HG02938 (cell line): ENCODE measurements at regions not wholly inside any gene's neighbourhood (a gene's known extent, or its start where the extent isn't known, plus 50 kb on each side); places are given as distances from the start of the nearest gene placed in this dataset.

ENCODE experiments used
- ATAC-seq: cut with Tn5 transposase; IDR thresholded peaks from one replicate; pipeline ENCODE4 v1.9.1; 2021; ENCODE audit warnings: mild to moderate bottlenecking, moderate library complexity; ENCODE audit not compliant: unreplicated experiment

DNA sequence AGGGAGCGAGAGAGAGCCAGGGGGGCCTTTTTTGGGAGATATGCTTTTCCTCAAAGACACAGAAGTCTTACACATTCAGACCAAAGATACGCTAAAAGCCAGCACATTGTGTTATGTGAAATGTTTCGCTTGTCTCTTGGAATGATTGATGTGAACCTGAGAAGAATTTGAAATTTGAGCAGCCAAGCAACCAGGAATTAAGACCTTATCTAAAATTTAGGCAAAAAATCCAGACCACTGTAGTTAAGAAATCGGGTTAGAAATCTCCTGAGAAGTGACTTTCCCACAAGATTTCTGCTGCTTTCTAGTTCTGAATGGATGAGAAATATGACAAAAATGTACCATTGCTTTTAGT lies 223.2 kb upstream of the GMDS start:
- no peak for ATAC-seq

DNA sequence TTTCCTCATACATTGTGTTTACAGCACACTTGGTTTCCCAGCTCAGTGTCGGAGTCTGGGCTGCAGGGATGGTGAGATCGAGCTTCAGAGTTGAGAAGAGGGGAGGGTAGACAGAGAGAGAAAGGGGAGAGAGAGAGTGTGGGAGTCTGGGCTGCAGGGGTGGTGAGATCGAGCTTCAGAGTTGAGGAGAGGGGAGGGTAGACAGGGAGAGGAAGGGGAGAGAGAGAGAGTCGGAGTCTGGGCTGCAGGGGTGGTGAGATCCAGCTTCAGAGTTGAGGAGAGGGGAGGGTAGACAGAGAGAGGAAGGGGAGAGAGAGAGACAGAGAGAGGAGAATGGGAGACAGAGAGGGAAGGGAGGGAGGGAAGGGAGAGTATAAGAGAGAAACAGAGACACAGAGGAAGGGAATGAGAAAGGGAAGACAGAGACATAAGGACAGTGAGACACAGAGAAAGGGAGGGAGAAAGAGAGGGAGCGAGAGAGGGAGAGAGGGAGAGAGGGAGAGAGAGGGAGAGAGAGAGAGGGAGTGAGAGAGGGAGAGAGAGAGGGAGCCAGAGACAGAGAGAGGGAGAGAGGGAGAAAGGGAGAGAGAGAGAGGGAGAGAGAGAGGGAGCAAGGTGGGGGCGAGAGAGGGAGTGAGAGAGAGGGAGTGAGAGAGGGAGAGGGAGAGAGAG lies 222.7 kb upstream of the GMDS start:
- no peak for ATAC-seq

DNA sequence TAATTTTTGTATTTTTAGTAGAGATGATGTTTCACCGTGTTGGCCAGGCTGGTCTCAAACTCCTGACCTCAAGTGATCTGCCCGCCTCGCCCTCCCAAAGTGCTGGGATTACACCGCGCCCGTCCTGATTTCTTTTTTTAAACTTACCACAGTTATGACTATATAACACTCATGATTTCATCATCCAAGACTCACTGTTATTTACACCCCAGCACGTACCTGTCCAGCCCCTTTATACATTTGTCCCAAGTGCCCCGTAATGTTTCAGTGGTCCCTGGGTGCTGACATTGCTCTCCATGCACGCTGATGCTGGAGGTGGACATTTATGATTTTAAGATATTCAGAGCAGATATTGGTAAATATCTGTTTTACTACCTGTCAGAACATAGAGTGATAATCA lies 219.9 kb upstream of the GMDS start:
- ATAC-seq, result no peak

DNA sequence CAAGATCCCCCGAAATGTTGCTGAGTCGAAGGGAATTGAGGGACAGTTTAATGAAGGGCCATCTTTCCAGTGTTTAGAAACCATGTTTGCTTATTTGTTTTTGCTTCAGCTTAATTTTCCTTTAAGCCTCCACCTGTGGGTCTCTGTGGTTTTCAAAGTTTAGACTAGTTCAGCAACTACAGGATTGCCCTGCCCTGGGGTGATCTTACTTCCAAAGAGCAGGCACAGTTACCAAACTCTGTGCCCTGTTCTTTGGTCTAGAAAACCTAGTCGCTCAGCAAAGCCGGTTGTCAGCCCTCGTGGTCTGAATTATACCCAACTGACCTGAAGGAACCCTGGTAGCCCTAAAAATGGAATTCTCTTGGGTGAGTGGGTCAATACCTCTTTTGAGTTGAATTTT lies 219.2 kb upstream of the GMDS start:
- ATAC-seq, result no peak

DNA sequence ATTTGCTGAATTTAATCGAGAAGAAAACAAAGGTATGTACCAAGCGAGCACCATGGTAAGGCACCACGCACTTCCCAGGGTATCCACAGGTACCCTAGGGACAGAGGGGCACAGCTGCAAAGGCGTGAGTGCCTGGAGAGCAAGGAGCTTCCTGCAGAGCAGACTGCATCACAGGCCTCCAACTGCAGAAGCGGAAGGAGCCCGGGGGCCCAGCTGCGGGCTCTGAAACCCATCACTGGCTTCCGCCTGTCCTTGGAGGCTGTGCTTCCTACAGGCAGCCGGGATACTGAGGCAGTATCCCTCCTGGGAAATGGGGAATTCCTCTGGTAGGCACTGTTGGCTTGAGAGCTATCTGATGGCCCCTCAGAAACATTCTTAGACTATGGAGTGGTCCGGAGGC lies 217.4 kb upstream of the GMDS start:
- no peak for ATAC-seq

DNA sequence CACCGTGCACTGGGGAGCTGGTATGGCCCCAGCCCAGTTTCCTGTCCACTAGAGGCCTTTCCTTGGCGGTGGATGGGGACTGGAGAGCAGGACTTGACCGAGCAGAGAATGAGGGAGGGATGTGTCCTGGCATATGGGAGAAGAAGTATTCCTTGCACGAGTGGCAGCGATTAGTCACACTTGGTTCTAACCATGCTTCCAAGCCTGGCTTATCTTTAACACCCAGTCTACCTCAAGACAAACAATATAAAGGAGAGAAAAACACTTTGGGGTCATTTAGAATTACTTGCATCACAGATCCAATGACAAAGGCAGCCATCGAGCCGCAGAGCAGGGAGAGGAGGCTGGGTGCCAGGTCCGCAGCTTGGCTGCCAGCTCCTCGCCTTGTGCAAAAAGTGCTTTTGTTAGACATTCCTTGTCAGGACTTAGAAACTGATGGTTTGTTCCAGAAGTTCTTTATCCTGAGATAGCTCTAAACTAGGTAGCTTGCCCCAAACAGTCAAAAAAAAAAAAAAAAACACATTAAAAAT lies 214.9 kb upstream of the GMDS start:
- no peak for ATAC-seq

DNA sequence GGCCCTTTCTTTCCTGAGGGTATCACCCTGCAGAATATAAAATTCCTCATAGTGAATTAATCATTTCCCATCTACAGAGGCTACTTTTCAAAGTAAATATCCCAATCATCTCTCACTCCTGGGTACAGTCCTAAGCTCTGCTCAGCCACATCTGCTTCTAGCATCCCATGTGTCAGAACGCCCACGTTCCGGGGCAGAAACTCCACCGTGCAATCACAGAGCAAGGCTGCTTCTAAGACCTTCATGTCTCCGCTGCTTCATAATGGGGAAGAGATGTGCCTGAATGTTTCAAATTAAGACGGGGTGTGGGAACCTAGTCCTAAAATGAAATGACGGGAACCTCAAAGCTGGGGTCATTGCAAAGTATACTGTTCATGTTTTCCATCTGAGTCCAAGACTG lies 208.8 kb upstream of the GMDS start:
- no peak for ATAC-seq

DNA sequence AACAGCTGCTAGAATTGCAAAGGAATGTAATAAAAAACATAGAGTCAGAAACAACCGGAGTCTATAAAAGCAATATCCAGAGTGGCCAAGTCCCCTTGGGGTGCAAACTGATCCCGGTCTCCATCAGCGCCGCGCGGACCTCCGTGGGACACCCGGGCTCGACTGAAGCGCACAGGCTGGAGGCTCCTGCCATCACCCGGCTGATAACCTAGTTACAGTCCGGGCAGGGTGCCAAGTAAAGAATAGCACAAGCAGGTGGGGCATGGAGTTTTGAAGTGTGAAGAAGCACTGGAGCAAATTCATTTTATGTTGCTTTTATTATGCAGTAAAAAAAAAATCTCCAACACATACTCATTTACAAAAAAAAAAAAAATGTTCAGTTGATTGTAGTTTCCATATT lies 205.1 kb upstream of the GMDS start:
- ATAC-seq, result no peak

DNA sequence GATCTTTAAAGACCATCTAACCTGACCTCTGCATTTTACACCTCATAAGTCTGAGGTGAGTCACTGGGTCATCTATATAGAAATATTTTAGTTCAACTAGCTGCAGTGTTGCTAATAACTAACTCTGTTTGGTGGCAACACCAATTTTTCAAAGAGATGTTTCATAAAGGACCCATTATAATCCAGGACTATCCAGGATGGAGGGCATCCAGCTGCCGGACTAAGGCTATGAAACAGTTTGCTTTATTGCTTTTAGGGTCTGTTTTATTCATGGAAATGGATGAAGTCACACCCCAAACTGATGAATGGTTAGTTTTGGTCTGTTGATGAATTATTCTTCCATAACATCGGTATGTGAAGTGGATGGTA lies 204.2 kb upstream of the GMDS start:
- no peak for ATAC-seq

DNA sequence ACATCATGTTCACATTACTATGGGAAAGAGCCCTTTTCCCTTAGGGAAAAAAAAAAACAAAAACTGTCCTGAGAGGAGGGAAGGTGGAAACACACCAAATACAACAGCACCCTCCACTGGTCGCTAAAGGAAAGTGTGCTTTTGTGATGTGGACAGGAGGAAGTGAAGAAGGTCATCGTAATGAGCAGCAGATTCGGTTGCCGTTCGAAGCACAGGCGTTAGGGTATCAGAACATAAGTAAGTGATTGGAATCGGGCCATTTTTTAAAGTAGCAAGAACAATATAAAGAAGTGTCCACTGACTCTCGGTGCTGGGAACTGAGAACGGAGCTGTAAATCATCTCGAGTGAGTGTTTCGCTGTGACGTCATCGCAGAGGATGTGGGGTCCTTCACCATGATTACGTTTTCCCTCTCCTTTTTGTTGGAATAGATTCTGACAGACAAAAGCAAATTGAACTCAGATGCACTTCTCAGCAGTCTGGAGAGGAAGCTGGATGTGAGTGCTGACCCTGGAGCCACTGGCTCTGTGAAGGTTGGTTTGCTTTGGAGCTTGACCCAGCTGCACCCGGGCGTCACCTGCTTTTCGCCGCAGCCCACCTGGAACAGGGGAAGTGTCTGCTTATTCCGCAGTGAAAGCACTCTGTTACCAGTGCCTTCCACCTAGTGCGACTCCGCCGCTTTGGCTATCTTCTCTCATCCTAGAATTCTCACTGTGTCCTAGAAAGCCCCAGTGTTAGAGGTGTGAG lies 203.6 kb upstream of the GMDS start:
- ATAC-seq, result no peak

DNA sequence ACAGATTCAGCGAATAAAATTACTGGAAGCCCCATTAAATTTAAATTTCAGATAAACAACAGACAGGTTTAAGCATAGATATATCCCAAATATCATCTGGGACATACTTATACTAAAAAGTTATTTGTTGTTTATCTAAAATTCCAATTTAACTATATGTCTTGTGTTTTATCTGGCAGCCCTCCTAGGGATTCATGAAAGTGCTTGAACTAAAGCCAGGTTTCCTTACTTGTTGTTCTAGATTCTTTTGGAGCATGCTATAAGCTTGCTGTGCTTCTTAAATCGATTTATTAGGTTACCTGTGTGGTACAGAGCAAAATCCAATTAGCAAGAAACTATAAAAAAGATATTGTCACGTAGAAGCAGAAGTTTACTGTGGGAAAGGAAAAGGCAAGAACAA lies 202.5 kb upstream of the GMDS start:
- no peak for ATAC-seq

DNA sequence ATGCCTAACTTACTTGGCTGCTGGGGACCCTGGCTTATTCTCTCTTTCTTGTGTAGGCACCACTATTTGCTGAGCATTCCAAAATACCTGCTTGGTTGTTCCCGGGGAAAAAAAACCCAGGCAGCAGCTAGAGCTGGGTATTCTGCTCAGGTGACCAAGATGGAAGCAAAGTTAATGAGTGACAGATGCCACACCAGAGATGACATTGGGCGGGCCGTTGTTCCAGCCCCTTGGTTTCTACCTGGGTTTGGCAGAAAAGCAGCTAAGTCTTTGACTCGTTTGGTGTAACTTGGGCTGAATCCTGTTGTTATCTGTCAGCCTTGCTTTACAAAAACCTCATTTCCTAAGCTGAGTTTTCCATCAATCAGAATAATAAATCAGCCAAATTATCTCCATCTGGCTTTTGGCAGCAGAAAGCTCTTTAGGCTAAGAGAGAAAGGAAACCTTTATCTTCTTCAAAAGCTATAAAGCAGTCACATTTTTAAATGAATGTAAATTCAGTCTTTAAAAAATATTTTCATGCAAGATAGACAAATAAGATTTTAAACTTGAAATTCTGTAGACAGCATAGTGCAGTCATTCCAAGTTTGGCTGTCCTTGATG lies 202.0 kb upstream of the GMDS start:
- no peak for ATAC-seq

DNA sequence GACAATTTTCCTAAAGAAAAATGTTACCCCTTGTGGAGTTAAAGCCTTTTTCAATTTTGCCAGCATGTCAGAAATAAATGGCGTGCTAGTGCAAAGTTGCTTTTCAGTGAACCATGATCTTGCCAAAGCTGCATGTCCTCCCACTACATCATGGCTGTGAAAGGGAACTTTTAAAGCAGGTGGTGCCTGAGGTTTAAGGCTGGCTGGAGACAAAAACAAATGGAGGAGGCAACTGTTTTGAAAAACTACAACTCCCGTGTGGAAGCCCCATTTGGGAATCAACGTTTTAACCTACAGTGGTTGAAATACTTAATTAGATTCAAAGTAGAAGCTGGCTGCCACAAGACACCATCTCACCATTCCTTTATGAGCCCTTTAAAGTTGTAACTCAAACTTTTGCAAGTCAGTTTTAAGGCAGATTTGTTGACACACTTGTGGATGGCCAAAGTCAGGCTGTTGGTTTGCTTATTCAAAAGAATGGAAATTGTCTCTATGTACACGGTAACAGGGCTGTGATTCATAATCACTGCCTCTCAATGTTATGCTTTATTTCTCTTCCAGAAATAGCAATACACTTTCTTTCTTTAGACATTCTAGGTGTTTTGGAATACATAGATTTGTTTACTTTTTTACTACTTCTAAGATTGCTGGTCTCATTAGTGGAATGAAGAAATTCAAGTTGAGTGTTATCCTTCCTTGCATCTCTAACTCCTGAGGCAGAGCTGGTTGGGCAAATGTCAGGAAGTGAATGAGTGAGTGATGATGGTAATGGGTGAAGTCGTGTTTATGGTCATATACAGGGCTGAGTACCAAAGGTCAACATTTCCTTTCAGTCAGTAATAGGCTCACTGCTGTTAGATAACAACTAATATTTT lies 196.4 kb upstream of the GMDS start:
- ATAC-seq, result no peak

DNA sequence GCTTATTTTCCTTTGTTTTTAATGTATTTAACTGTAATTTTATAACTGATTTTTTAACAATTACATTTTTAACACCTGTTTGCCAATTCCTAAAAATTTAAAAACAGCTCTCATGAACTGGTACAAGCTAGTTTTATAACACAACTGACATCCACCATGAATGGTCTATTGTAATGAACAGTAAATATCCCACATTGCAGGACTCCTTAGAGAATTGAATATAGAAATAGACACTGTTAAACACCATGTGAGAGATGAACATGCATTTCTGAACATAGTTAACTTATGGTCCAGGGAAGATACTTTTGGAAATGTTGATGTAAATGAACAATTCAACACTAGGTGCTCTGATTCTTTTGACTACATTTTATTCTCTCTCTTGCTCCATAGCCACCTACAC lies 195.1 kb upstream of the GMDS start:
- no peak for ATAC-seq

DNA sequence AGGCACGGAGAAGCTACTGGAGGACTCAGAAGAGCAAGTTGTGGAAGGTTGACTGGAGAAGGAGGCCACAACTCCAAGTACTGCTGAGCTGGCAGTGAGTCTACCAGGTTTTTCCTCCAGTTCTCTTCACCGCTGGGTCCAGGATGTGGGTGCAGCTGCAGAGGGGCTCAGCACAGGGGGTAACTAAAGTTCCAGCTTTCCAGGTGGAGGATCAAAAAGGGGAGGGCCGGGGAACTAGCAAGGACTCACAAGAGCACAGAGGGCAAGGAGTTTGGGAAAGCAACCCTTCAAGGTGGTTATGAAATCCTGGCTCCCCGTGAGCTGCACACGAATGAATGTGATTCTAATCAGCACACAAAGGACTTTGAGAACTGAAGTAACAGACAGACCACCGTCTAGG lies 194.2 kb upstream of the GMDS start:
- no peak for ATAC-seq

DNA sequence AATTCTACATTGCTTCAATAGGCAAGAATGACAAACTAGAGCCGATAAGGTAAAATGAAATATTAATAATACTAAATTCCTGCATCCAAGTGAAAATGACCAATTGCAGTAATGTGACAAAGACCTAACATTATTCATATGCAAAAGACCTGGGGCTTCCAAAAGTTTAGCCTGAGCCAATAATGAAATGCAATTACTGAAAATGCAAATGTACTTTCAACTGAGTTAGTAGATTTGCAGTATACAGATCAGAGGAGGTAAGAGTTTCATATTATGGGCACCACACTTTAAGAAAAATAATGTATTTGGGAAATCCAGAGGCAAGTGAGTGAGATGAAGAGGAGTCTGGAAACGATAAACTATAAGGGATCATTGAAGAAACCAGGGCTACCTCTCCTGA lies 193.7 kb upstream of the GMDS start:
- ATAC-seq, result no peak

DNA sequence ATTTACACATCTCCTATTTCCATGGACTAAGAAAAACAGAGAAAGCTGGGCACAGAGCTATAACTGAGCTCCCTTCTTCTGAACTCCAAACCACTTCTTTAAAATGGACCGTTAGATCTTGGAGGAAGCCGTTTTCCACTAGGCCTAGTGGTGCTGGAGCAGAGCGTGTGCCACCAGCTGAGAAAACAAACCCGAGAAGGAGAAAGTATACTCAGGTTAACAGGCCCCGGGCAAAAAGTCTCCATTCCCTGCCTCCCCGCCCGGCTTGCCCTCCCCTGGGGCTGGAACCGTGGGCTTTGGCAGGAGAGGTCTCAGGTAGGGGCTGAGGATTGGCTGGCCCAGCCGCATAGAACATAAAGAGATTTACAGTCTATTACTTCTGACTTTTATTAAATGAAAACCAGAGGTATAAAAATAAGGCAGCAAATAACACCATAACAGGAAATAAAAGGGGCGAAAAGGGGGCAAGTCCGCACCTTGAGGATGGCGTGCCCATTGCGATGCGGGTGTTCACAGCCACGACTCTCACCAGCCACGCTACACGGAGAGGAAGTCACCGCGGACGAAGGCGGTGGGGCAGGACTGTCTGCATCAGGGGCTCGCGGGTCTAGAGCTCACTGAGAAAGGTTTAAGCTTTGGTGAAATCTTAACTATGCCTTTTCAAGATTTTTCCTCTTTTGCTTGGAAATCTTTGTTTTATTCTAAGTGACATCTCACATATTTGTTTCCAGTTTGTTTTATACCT lies 191.2 kb upstream of the GMDS start:
- no peak for ATAC-seq

DNA sequence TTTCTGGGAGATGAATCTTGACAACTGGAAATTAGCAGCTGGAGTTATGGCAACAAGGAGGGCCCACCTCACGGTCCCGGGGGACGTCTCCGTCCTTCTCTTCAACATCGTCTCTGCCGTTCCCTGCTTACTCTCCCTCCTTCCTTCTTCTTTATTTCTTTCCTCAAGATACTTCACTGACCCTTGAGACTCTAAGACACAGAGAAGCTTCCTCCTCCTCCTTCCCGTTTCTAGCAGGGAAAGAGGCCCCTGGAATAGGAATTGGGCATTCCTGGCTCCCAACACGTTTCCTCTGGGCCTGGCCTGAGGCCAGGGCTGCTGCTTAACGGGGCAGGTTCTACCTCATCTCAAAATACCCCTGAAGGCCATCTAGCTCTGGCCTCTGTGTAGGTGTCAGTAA lies 189.9 kb upstream of the GMDS start:
- ATAC-seq, result no peak

DNA sequence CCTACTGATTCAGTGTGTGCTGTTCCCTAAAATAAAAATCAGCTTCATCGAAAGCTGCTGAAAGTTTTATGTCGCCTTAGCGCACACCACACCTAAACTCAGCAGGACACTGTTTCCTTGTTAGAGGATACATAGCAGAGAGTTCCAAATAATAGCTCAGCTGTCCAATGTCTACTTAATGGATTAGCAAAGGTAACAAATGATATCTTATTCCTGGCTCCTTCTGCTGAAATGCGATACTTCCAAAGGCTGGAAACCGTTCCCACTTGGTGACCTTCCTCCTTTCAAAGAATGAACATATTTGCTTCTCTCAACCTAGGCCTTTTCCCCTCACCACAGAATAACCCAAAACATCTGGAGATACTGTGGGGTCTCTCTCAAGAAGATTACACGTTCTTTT lies 189.5 kb upstream of the GMDS start:
- no peak for ATAC-seq

DNA sequence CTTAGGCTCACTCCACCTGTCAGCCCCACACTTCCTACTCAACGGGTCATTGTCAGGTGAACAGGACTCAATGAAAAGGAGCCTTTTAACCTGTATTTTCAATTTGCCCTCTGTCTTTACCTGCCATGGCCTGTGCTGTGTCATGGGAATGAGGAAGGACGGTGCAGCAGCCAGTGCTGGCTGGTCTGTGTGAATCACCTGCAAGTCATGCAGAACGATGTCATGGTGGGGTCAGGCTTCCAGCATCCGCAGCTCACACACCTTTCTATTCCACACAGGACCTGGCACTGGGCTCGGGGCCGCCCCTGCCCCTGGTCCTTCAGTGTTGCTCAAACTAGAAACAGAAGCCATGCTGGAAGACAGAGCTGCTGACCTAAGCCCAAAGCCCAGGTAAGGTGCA lies 188.7 kb upstream of the GMDS start:
- no peak for ATAC-seq

DNA sequence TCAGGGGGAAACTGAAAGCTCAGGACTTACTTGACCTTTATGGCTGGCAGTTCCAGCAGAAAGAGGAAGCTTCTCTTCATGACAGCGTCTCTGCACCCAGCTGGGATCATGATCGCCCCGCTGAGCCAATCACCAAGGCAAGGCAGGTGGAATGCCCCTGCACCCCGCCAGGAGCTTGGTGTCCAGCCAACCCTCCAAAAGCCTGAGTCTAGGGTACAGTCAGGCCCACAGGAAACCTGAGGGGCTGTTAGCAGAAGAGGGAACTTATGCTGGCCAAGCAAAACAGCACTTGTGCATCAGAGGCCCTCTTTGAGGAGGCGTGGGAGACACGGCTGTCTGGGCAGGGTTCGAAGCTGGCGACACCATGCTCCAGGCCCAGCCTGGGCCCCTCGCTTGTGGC lies 188.3 kb upstream of the GMDS start:
- no peak for ATAC-seq
